IPS-18a (cell line): ENCODE measurements at regions not wholly inside any gene's neighbourhood (a gene's known extent, or its start where the extent isn't known, plus 50 kb on each side); places are given as distances from the start of the nearest gene placed in this dataset.

Experiments
- H3K27ac ChIP-seq: one replicate; pipeline ENCODE4 v1.5.1; 2013; ENCODE audit warnings: low read length
- H3K27me3 ChIP-seq: one replicate; pipeline ENCODE4 v1.6.1; 2013; ENCODE audit warnings: mild to moderate bottlenecking, low read length; ENCODE audit not compliant: control insufficient read depth, insufficient read depth
- H3K36me3 ChIP-seq: one replicate; pipeline ENCODE4 v1.6.1; 2013; ENCODE audit warnings: low read depth, low read length; ENCODE audit not compliant: control insufficient read depth
- H3K4me1 ChIP-seq: one replicate; pipeline ENCODE4 v1.6.1; 2013; ENCODE audit warnings: low read depth, low read length; ENCODE audit not compliant: control insufficient read depth
- H3K4me3 ChIP-seq: one replicate; pipeline ENCODE4 v1.5.1; 2013; ENCODE audit warnings: low read length
- H3K9ac ChIP-seq: one replicate; pipeline ENCODE4 v1.6.1; 2013; ENCODE audit warnings: mild to moderate bottlenecking, low read length, moderate library complexity
- H3K9me3 ChIP-seq: one replicate; pipeline ENCODE4 v1.6.1; 2013; ENCODE audit warnings: low read depth, low read length; ENCODE audit not compliant: control insufficient read depth

GRCh38 chr13:23985060-23985459, 87.8 kb upstream of the C1QTNF9B start:
- Histone ChIP-seq H3K4me3 (no peak overlapping the region), H3K9ac (no peak overlapping the region), H3K9me3 (no peaks in the 10 kb centered on the region), H3K4me1 (no peaks in the 10 kb centered on the region), H3K36me3 (no peaks in the 10 kb centered on the region), H3K27me3 (no peaks in the 10 kb centered on the region), H3K27ac (no peak overlapping the region)

DNA sequence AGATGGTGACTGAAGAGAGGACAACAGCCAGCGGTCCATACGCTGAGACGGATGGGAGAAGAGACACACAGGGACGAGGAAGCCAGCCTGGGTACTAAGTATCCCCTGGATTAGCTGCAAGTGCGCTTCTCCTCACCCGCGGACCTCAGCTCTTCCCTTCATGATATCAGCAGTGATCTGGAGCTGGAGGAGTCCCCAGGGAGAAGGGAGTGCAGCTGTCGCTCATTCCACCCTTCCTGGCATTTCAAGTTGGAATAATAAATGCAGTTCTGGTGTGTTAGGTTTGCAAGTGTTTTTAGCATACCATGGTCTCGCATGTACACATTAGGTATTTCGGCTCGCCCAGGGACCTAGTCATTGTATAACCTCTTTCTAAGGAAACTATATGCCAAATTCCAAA, 88.5 kb upstream of the C1QTNF9B start:
- no peak overlapping the region for H3K9ac ChIP-seq
- H3K9me3 ChIP-seq = no peaks in the 10 kb centered on the region
- no peaks in the 10 kb centered on the region for H3K27me3 ChIP-seq
- H3K27ac ChIP-seq = no peak overlapping the region
- H3K36me3 ChIP-seq = no peaks in the 10 kb centered on the region
- no peaks in the 10 kb centered on the region for H3K4me1 ChIP-seq
- H3K4me3 ChIP-seq = no peak overlapping the region

DNA sequence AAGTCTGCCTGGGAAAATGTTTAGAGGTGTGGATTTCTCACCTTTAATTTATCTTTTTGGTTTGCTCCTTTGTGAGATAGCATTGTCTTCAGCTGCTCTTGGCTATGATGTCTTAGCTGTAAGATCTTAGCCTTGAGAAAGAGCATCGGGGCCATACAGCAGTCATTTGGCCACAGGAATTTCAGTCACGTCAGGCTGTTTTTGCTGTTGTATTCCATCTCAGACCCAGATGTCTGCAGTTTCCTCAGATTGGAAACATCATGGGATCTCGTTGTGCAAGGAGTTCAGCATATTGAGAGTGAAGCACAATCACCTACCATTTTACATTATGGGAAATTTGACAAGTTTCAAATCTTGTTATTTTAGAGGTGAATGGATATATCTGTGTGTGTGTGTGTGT, 89.3 kb upstream of the C1QTNF9B start:
- no peak overlapping the region for H3K4me3 ChIP-seq
- no peaks in the 10 kb centered on the region for H3K36me3 ChIP-seq
- no peaks in the 10 kb centered on the region for H3K9me3 ChIP-seq
- H3K27me3 ChIP-seq = no peaks in the 10 kb centered on the region
- H3K4me1 ChIP-seq = no peaks in the 10 kb centered on the region
- H3K9ac ChIP-seq = no peak overlapping the region
- no peak overlapping the region for H3K27ac ChIP-seq

DNA sequence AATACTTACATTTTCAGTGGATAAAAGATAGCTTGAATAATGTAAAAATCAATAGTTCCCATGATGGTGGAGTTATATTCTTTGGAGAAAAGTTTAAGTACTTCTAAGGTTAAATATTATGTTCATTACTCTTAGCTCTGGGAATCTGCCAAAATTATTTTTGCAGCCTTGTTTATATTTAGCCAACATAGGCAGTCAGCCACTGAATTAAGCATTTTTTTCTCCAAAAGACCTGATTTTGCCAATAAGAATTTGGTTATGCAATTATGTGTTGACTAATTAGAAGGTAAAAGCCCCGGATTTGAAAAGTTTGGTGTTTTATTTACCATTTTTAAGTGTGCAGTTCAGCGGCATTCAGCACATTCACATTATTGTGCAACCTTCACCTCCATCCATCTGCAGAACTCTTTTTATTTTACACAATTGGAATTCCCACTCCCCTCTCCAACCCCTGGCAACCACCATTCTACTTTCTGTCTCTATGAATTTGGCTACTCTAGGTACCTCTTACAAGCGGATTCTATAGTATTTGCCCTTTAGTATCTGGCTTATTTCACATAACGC, 90.1 kb upstream of the C1QTNF9B start:
- Histone ChIP-seq H3K36me3 (no peaks in the 10 kb centered on the region), H3K4me3 (no peak overlapping the region), H3K27ac (no peak overlapping the region), H3K9me3 (no peaks in the 10 kb centered on the region), H3K4me1 (no peaks in the 10 kb centered on the region), H3K9ac (no peak overlapping the region), H3K27me3 (no peaks in the 10 kb centered on the region)

DNA sequence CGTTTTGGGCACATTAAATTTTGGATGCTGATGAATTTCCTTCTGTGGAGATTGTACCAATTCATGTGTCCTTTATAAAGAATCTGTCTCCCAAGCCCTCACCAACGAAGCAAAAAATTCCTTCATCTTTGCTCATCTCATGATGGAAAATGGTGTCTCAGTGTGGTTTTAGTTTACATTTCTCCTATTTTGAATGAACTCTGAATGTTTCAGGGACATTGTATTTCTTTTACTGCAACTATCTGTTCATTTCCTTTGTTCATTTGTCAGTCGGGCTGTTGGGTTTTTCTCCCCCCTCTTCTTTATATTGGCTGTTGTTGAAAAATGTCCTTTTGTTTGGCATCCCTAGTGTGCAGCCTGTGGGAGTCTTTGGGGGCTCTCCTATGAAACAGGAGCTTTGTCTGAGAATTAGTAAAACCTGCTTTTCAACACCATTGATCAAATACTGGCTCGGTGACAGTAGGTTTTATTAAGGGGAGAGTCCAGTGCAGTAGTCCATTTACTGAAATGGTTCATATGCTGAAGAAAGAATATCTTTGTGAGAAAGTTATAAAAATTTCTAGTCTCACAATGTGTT, 91.3 kb upstream of the C1QTNF9B start:
- Histone ChIP-seq H3K27ac (no peak overlapping the region), H3K4me1 (no peaks in the 10 kb centered on the region), H3K4me3 (no peak overlapping the region), H3K27me3 (no peaks in the 10 kb centered on the region), H3K36me3 (no peaks in the 10 kb centered on the region), H3K9ac (no peak overlapping the region), H3K9me3 (no peaks in the 10 kb centered on the region)

- Histone ChIP-seq H3K27me3 (no peaks in the 10 kb centered on the region), H3K9me3 (no peaks in the 10 kb centered on the region), H3K36me3 (no peaks in the 10 kb centered on the region), H3K4me3 (no peak overlapping the region), H3K4me1 (no peaks in the 10 kb centered on the region), H3K9ac (no peak overlapping the region), H3K27ac (no peak overlapping the region)
Measured at GRCh38 chr13:23990455-23990854, 93.2 kb upstream of the C1QTNF9B start.

- Histone ChIP-seq H3K9me3 (no peaks in the 10 kb centered on the region), H3K27me3 (no peaks in the 10 kb centered on the region), H3K27ac (no peak overlapping the region), H3K9ac (no peak overlapping the region), H3K4me3 (no peak overlapping the region), H3K36me3 (no peaks in the 10 kb centered on the region), H3K4me1 (peaks cover 3% of the 10 kb centered on the region)
Measured at GRCh38 chr13:23991119-23991518, 93.8 kb upstream of the C1QTNF9B start.

DNA sequence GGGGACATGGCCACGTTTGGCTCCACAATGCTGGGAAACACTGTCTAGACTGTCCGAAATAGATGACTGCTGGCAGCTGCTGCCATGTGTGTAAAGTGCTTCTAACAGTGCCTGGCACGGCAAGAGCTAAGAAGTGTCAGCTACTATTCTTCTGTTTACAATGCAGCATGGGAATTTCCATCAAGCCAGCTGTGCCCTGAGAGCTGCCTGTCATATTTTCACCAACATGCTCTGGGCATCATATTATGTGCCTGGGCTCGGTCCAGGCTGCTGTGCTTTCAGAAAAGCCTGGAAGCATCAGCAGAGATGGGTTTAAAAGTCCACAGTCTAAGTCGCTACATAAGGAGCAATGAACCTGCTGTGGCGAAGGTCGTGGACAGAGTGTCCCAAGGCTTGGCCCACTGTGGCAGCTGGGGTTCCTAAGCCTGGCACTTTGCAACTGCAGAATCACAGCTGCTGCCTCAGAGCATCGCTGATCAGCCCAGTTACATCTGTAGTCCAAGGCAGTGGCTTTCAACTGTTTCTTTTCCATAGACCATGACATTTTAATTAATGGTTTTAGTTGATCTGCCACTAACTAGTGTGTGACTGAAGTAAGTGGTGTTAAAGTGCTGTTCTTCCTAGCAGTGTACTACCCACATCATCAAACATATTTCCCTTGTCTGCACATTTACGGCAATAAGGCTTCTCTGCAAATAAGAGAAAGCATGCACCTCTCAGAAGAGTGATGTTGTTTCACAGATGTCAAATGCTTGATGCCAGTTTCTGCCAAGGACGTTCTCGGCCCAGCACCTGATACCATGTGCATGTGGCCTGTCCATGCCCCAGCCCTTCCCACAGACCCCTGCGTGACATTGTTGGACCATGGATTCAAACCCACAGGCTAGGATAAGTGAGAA, 95.7 kb upstream of the C1QTNF9B start:
- Histone ChIP-seq H3K27ac (no peak overlapping the region), H3K4me1 (peaks cover 3% of the 10 kb centered on the region), H3K4me3 (no peak overlapping the region), H3K9ac (no peak overlapping the region), H3K36me3 (no peaks in the 10 kb centered on the region), H3K9me3 (no peaks in the 10 kb centered on the region), H3K27me3 (no peaks in the 10 kb centered on the region)

GRCh38 chr13:23993680-23993985, 96.3 kb upstream of the C1QTNF9B start:
- H3K4me1 ChIP-seq = peaks cover 3% of the 10 kb centered on the region
- no peaks in the 10 kb centered on the region for H3K27me3 ChIP-seq
- no peaks in the 10 kb centered on the region for H3K36me3 ChIP-seq
- H3K4me3 ChIP-seq = no peak overlapping the region
- H3K9me3 ChIP-seq = no peaks in the 10 kb centered on the region
- no peak overlapping the region for H3K9ac ChIP-seq
- no peak overlapping the region for H3K27ac ChIP-seq

DNA sequence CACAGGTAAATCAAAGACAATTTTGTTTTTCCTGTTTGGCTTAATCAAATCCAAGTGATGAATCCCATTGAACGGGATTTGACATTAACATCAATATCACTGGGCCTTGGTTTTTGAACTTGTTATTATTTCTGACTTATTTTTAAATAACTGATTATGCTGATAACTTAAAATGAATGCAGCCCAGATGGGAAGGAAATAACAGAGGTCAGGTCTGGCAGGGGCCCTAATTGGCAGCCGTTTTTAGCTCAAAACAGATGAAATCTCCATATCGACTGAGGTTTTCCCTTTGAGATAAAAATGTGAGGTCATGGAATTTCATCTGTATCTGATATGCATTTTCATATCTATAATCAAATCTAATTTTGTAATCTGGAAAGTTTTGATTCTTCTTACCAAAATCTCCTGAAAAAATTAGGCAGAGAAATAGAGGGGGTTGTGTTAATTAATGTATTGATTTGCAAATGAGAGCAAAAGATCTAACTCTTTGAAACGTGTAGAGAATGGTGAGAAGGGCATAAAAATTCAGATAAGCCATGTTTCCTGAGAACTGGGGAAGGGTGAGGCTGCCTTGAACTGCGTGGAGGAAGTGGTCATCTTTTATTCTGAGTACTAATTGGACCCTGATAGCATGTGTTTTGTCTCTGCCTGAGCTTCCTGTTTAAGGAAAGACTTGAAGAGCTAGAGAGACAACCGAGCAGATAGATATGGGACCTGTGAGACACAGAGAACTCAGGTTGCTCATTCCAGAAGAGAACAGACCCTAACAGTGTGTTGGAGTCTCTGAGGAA, 98.2 kb upstream of the C1QTNF9B start:
- H3K4me3 ChIP-seq = no peak overlapping the region
- no peak overlapping the region for H3K27ac ChIP-seq
- H3K9me3 ChIP-seq = no peaks in the 10 kb centered on the region
- H3K4me1 ChIP-seq = peaks cover 3% of the 10 kb centered on the region
- H3K9ac ChIP-seq = no peak overlapping the region
- H3K36me3 ChIP-seq = no peaks in the 10 kb centered on the region
- H3K27me3 ChIP-seq = no peaks in the 10 kb centered on the region

DNA sequence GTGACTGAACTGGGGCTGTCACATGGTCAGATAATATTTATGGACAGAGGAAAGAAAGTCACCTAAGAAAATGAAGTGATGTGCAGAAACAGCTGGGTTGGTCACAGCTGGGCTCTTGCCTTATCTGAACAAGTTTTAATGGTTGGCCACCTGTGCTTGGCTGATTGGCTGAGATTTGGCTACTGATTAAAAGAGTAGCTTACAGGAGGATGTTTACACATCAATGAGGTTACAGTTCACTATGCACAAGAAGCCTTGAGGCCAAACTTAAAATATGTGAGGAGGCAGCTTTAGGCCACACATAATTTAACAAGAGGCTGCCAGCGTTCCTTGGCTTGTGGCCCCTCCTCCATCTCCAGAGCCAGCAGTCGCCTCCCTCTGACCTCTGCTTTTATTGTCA, 99.2 kb upstream of the C1QTNF9B start:
- Histone ChIP-seq H3K9me3 (no peaks in the 10 kb centered on the region), H3K4me3 (no peak overlapping the region), H3K27ac (no peak overlapping the region), H3K27me3 (no peaks in the 10 kb centered on the region), H3K4me1 (peaks cover 3% of the 10 kb centered on the region), H3K36me3 (no peaks in the 10 kb centered on the region), H3K9ac (no peak overlapping the region)
